ENCODE measurements at regions not wholly inside any gene's neighbourhood (a gene's known extent, or its start where the extent isn't known, plus 50 kb on each side); places are given as distances from the start of the nearest gene placed in this dataset.

DNA sequence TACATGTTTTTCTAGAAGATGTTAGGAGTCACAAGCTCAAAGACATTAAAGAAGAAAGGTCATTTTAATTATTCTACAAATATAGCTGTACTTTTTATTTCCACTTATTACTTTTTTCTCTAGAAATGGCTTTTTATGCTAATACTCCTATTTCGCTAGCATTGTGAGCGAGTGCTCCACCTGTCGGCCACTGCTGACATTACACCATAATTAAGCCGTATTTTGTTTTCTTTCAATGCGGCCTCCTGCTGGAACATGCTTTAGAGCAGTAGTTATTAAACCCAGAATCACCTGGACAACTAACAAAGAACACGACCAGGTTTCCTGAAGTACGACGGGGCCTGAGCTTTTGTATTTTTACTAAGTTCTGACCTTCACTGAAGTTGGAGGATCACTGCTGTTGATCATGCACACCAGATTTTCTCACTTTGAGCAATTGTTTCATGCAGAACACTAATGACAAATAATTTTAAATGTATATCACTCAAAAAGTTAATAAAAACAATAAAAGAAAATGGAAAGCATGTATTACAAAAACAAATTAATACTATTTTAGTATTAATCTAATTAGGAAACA lies 74.1 kb upstream of the PAK5 start:
- no peak for ATAC-seq
- no peak for FAIRE-seq
- in situ Hi-C loops (cut with MboI) = no loop called here
- no TSS peak for BruUV-seq (replicated peaks)
- H3K79me2 ChIP-seq (ENCODE audit: control insufficient read depth, insufficient read depth, low read length) = no peaks in the 10 kb centered on the region
- CTCF ChIA-PET (ENCODE audit: low intra/inter-chr PET ratio) = no interaction called here
- no peaks in the 10 kb centered on the region for H3K9me3 ChIP-seq (replicated peaks; ENCODE audit: control insufficient read depth, insufficient read depth, low read depth, low read length)
- H3K27ac ChIP-seq (ENCODE audit: extremely low read depth, low read depth, low read length) = no peak overlapping the region
- TF ChIP-seq CTCF (IDR thresholded peaks at IDR 0.05 in 2 of 3, conservative IDR thresholded peaks at IDR 0.05 in 1 of 3; ENCODE audit: insufficient read depth in 2 of 3, low read depth in 1 of 3, low read length in 3 of 3) (peak; percentile 35 to 47 (median 44); a peak in 5 of 6 replicates), FOXM1 (IDR thresholded peaks at IDR 0.05; ENCODE audit: low read depth) (no peak), FOXM1 (CRISPR knock-in tag; IDR thresholded peaks at IDR 0.05; ENCODE audit: low read depth) (no peak), RAD21 (CRISPR knock-in tag; conservative IDR thresholded peaks at IDR 0.05 in 1 of 2, IDR thresholded peaks at IDR 0.05 in 1 of 2) (peak in 1 of 2 experiments; percentile 5; a peak in 1 of 4 replicates), SAFB2 (IDR thresholded peaks at IDR 0.05; ENCODE audit: borderline replicate concordance, low read depth, low read length, severe bottlenecking) (no peak), ZNF551 (CRISPR knock-in tag; IDR thresholded peaks at IDR 0.05) (no peak)
- no peak overlapping the region for H3K9ac ChIP-seq (ENCODE audit: insufficient read depth in 1 of 2, low read depth in 2 of 2, low read length in 2 of 2)
- no peak overlapping the region for H3K4me2 ChIP-seq (ENCODE audit: insufficient read depth, low read length)
- peak; percentile 4 to 18 (median 16) for DNase-seq (ENCODE audit: extremely low read depth in 1 of 4, low spot score in 3 of 4)
- no peak overlapping the region for H2AFZ ChIP-seq (ENCODE audit: low read depth, low read length)
- no peaks in the 10 kb centered on the region for H3K9me1 ChIP-seq (ENCODE audit: control insufficient read depth, insufficient read depth, low read length)
- H4K20me1 ChIP-seq (replicated peaks; ENCODE audit: control insufficient read depth, insufficient read depth, low read length) = no peaks in the 10 kb centered on the region
- no peak overlapping the region for H3K4me3 ChIP-seq
- H3K4me1 ChIP-seq (replicated peaks in 1 of 2; ENCODE audit: control insufficient read depth in 2 of 2, insufficient read depth in 2 of 2, low read length in 2 of 2) = no peaks in the 10 kb centered on the region
- POLR2A ChIA-PET = no interaction called here
- no peaks in the 10 kb centered on the region for H3K36me3 ChIP-seq (ENCODE audit: control insufficient read depth, insufficient read depth, low read length)
- no peaks in the 10 kb centered on the region for H3K27me3 ChIP-seq (ENCODE audit: control insufficient read depth in 2 of 2, insufficient read depth in 2 of 2, low read length in 2 of 2)
- intact Hi-C loops (cut with micrococcal nuclease) = no loop called here
- WGBS (ENCODE audit: insufficient coverage, low coverage, missing lambda C conversion rate) = 0% methylated on average over 3 of the region's 8 CpGs
